ENCODE measurements at regions not wholly inside any gene's neighbourhood (a gene's known extent, or its start where the extent isn't known, plus 50 kb on each side); places are given as distances from the start of the nearest gene placed in this dataset.

- FAIRE-seq (peak; percentile 41), DNase-seq (ENCODE audit: low read depth, low spot score) (no peak)
- Histone ChIP-seq H3K4me1 (ENCODE audit: control insufficient read depth, extremely low read depth, insufficient read depth, low read length) (no peaks in the 10 kb centered on the region), H3K4me2 (ENCODE audit: control insufficient read depth, extremely low read depth, insufficient read depth, low read depth, low read length) (no peak overlapping the region), H3K9me3 (ENCODE audit: control insufficient read depth, low read depth, low read length) (no peaks in the 10 kb centered on the region), H3K4me3 (ENCODE audit: control insufficient read depth in 2 of 3, extremely low read depth in 1 of 3, insufficient read depth in 2 of 3, low read depth in 1 of 3, low read length in 3 of 3) (no peak overlapping the region), H3K79me2 (ENCODE audit: control insufficient read depth, insufficient read depth, low read length) (no peaks in the 10 kb centered on the region), H3K9ac (ENCODE audit: control insufficient read depth, extremely low read depth, insufficient read depth, low read length) (no peak overlapping the region), H3K9me1 (ENCODE audit: control insufficient read depth, extremely low read depth, insufficient read depth, low read length) (no peaks in the 10 kb centered on the region), H3K27me3 (ENCODE audit: control insufficient read depth, extremely low read depth, insufficient read depth, low read length) (no peaks in the 10 kb centered on the region), H3K36me3 (ENCODE audit: control insufficient read depth in 2 of 2, extremely low read depth in 1 of 2, insufficient read depth in 2 of 2, low read length in 2 of 2) (no peaks in the 10 kb centered on the region), H3K27ac (ENCODE audit: control insufficient read depth, insufficient read depth, low read length) (no peak overlapping the region), H4K20me1 (ENCODE audit: control insufficient read depth, extremely low read depth, insufficient read depth, low read length) (no peaks in the 10 kb centered on the region), H2AFZ (ENCODE audit: control insufficient read depth, low read length) (no peak overlapping the region)
- dilution Hi-C loops (cut with MboI; ENCODE audit: extremely low pct_ligation_motif_present, low sequenced_read_pairs), result no loop called here
- TF ChIP-seq, protein P1, sequence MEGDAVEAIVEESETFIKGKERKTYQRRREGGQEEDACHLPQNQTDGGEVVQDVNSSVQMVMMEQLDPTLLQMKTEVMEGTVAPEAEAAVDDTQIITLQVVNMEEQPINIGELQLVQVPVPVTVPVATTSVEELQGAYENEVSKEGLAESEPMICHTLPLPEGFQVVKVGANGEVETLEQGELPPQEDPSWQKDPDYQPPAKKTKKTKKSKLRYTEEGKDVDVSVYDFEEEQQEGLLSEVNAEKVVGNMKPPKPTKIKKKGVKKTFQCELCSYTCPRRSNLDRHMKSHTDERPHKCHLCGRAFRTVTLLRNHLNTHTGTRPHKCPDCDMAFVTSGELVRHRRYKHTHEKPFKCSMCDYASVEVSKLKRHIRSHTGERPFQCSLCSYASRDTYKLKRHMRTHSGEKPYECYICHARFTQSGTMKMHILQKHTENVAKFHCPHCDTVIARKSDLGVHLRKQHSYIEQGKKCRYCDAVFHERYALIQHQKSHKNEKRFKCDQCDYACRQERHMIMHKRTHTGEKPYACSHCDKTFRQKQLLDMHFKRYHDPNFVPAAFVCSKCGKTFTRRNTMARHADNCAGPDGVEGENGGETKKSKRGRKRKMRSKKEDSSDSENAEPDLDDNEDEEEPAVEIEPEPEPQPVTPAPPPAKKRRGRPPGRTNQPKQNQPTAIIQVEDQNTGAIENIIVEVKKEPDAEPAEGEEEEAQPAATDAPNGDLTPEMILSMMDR (optimal IDR thresholded peaks at IDR 0.05 in 1 of 3, IDR thresholded peaks at IDR 0.05 in 1 of 3, conservative IDR thresholded peaks at IDR 0.05 in 1 of 3; ENCODE audit: extremely low read depth in 1 of 3, insufficient read depth in 2 of 3, low read length in 3 of 3), result no peak
- no peak for TF ChIP-seq EZH2 (IDR thresholded peaks at IDR 0.05; ENCODE audit: low read length)
Observed at GRCh38 chr1:67515324-67516080, 85.3 kb upstream of the SERBP1 start.

DNA sequence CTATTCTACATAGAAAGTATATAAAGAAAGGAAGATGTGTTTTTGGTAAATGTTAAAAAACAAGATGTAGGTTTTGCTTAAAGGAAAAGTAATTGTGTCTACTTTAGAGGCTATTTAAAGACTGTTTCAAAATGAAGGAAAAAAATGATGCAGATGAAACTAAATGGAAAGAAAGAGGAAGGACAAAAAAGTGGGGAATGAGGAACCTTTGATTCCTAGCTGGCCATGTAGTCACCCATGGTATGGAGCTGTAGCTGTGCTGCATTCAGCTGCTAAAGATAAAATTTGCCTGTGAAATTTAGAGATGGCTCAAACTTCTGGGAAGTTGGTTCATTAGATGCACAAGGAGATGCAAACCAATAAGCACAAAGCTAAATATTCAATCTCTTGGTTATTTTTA, 86.8 kb upstream of the SERBP1 start:
- H3K9ac ChIP-seq (ENCODE audit: control insufficient read depth, extremely low read depth, insufficient read depth, low read length), result no peak overlapping the region
- dilution Hi-C loops (cut with MboI; ENCODE audit: extremely low pct_ligation_motif_present, low sequenced_read_pairs), result no loop called here

More for the DNA sequence above, 86.8 kb upstream of the SERBP1 start:
- no peaks in the 10 kb centered on the region for H3K27me3 ChIP-seq (ENCODE audit: control insufficient read depth, extremely low read depth, insufficient read depth, low read length)
- H4K20me1 ChIP-seq (ENCODE audit: control insufficient read depth, extremely low read depth, insufficient read depth, low read length), result no peaks in the 10 kb centered on the region
- TF ChIP-seq, protein P1 (optimal IDR thresholded peaks at IDR 0.05 in 1 of 3, IDR thresholded peaks at IDR 0.05 in 1 of 3, conservative IDR thresholded peaks at IDR 0.05 in 1 of 3; ENCODE audit: extremely low read depth in 1 of 3, insufficient read depth in 2 of 3, low read length in 3 of 3), result no peak
- no peak for TF ChIP-seq EZH2 (IDR thresholded peaks at IDR 0.05; ENCODE audit: low read length)
- FAIRE-seq (no peak), DNase-seq (ENCODE audit: low read depth, low spot score) (no peak)
- H3K4me3 ChIP-seq (ENCODE audit: control insufficient read depth in 2 of 3, extremely low read depth in 1 of 3, insufficient read depth in 2 of 3, low read depth in 1 of 3, low read length in 3 of 3), result no peak overlapping the region
- H3K9me3 ChIP-seq (ENCODE audit: control insufficient read depth, low read depth, low read length), result no peaks in the 10 kb centered on the region
- no peaks in the 10 kb centered on the region for H3K79me2 ChIP-seq (ENCODE audit: control insufficient read depth, insufficient read depth, low read length)
- no peak overlapping the region for H2AFZ ChIP-seq (ENCODE audit: control insufficient read depth, low read length)
- no peaks in the 10 kb centered on the region for H3K9me1 ChIP-seq (ENCODE audit: control insufficient read depth, extremely low read depth, insufficient read depth, low read length)
- H3K27ac ChIP-seq (ENCODE audit: control insufficient read depth, insufficient read depth, low read length), result no peak overlapping the region
- no peaks in the 10 kb centered on the region for H3K36me3 ChIP-seq (ENCODE audit: control insufficient read depth in 2 of 2, extremely low read depth in 1 of 2, insufficient read depth in 2 of 2, low read length in 2 of 2)
- H3K4me2 ChIP-seq (ENCODE audit: control insufficient read depth, extremely low read depth, insufficient read depth, low read depth, low read length), result no peak overlapping the region
- H3K4me1 ChIP-seq (ENCODE audit: control insufficient read depth, extremely low read depth, insufficient read depth, low read length), result no peaks in the 10 kb centered on the region

Measured in keratinocyte (primary cell).